ENCODE measurements at regions not wholly inside any gene's neighbourhood (a gene's known extent, or its start where the extent isn't known, plus 50 kb on each side); places are given as distances from the start of the nearest gene placed in this dataset.

DNA sequence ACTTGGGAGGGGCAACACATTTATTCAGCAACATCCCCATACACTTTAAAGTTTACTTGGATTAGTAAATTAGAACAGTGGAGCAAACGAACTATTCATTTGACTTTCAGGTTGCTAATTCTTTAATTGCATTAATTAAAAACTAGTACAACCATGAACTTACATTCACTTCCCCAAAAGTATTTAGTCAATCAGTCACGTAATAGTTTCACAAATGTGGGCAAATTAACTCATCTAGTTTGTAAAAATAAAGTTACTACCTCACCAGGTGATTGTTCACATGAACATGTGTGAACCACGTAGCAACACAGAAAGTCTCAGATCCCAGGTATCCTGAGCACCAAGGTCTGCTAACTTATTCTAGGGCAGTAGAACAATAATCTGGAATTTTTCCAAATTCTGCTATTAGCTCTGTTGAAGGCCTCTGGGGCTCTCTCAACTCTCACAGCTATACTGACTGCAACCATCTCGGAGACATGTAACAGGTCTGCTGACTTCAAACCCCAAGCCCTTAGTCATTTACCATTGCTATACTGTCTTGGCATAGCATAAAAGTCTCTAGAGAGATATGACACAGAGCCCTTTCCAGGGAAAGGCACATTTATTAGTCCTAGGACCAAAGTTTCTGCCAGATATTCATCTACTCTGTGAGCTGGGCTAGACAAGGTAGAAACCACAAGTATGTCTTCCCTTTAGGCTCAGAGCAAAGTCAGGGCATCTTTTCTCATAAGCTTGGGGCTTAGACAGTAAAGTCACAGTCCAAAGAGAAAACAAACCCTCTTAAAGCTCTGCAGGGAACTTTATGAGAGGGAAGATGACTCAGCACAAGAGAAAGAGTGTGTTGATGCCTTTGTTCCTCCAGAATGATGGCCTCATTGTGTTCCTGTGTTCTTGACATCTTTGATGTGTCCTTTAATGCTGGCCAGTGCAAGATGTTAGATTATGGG, 50.9 kb upstream of the CCDC28A start:
- TF ChIP-seq, protein P1, sequence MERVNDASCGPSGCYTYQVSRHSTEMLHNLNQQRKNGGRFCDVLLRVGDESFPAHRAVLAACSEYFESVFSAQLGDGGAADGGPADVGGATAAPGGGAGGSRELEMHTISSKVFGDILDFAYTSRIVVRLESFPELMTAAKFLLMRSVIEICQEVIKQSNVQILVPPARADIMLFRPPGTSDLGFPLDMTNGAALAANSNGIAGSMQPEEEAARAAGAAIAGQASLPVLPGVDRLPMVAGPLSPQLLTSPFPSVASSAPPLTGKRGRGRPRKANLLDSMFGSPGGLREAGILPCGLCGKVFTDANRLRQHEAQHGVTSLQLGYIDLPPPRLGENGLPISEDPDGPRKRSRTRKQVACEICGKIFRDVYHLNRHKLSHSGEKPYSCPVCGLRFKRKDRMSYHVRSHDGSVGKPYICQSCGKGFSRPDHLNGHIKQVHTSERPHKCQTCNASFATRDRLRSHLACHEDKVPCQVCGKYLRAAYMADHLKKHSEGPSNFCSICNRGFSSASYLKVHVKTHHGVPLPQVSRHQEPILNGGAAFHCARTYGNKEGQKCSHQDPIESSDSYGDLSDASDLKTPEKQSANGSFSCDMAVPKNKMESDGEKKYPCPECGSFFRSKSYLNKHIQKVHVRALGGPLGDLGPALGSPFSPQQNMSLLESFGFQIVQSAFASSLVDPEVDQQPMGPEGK (CRISPR knock-in tag; IDR thresholded peaks at IDR 0.05; ENCODE audit: borderline replicate concordance), result no peak
- no peak for TF ChIP-seq TCF4 (CRISPR knock-in tag; IDR thresholded peaks at IDR 0.05; ENCODE audit: borderline replicate concordance)
- no peak for TF ChIP-seq BACH2 (CRISPR knock-in tag; IDR thresholded peaks at IDR 0.05; ENCODE audit: borderline replicate concordance)
- TF ChIP-seq, protein P2, sequence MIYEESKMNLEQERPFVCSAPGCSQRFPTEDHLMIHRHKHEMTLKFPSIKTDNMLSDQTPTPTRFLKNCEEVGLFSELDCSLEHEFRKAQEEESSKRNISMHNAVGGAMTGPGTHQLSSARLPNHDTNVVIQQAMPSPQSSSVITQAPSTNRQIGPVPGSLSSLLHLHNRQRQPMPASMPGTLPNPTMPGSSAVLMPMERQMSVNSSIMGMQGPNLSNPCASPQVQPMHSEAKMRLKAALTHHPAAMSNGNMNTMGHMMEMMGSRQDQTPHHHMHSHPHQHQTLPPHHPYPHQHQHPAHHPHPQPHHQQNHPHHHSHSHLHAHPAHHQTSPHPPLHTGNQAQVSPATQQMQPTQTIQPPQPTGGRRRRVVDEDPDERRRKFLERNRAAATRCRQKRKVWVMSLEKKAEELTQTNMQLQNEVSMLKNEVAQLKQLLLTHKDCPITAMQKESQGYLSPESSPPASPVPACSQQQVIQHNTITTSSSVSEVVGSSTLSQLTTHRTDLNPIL (CRISPR knock-in tag; IDR thresholded peaks at IDR 0.05; ENCODE audit: low read depth), result no peak
- TF ChIP-seq, protein P3, sequence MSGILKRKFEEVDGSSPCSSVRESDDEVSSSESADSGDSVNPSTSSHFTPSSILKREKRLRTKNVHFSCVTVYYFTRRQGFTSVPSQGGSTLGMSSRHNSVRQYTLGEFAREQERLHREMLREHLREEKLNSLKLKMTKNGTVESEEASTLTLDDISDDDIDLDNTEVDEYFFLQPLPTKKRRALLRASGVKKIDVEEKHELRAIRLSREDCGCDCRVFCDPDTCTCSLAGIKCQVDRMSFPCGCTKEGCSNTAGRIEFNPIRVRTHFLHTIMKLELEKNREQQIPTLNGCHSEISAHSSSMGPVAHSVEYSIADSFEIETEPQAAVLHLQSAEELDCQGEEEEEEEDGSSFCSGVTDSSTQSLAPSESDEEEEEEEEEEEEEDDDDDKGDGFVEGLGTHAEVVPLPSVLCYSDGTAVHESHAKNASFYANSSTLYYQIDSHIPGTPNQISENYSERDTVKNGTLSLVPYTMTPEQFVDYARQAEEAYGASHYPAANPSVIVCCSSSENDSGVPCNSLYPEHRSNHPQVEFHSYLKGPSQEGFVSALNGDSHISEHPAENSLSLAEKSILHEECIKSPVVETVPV (CRISPR knock-in tag; IDR thresholded peaks at IDR 0.05), result no peak
- TF ChIP-seq ZFP30 (CRISPR knock-in tag; IDR thresholded peaks at IDR 0.05), result no peak
- TF ChIP-seq, protein P4, sequence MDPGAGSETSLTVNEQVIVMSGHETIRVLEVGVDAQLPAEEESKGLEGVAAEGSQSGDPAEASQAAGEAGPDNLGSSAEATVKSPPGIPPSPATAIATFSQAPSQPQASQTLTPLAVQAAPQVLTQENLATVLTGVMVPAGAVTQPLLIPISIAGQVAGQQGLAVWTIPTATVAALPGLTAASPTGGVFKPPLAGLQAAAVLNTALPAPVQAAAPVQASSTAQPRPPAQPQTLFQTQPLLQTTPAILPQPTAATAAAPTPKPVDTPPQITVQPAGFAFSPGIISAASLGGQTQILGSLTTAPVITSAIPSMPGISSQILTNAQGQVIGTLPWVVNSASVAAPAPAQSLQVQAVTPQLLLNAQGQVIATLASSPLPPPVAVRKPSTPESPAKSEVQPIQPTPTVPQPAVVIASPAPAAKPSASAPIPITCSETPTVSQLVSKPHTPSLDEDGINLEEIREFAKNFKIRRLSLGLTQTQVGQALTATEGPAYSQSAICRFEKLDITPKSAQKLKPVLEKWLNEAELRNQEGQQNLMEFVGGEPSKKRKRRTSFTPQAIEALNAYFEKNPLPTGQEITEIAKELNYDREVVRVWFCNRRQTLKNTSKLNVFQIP (CRISPR knock-in tag; IDR thresholded peaks at IDR 0.05; ENCODE audit: borderline replicate concordance, low read depth), result no peak
- TF ChIP-seq ESRRG (CRISPR knock-in tag; IDR thresholded peaks at IDR 0.05), result no peak
- no peak for TF ChIP-seq GLIS3 (CRISPR knock-in tag; IDR thresholded peaks at IDR 0.05)
- no peak for TF ChIP-seq PPARA (CRISPR knock-in tag; IDR thresholded peaks at IDR 0.05; ENCODE audit: borderline replicate concordance)
- no peak for TF ChIP-seq ARNTL (CRISPR knock-in tag; IDR thresholded peaks at IDR 0.05; ENCODE audit: borderline replicate concordance, low read depth)
- TF ChIP-seq ZNF565 (CRISPR knock-in tag; conservative IDR thresholded peaks at IDR 0.05; ENCODE audit: low read depth), result no peak
- no peak for TF ChIP-seq CSDC2 (CRISPR knock-in tag; IDR thresholded peaks at IDR 0.05)
- no peak for TF ChIP-seq OSR1 (CRISPR knock-in tag; IDR thresholded peaks at IDR 0.05)
- no peak for TF ChIP-seq RARB (CRISPR knock-in tag; IDR thresholded peaks at IDR 0.05)
- TF ChIP-seq ZC3H10 (CRISPR knock-in tag; IDR thresholded peaks at IDR 0.05), result no peak
- TF ChIP-seq, protein P5, sequence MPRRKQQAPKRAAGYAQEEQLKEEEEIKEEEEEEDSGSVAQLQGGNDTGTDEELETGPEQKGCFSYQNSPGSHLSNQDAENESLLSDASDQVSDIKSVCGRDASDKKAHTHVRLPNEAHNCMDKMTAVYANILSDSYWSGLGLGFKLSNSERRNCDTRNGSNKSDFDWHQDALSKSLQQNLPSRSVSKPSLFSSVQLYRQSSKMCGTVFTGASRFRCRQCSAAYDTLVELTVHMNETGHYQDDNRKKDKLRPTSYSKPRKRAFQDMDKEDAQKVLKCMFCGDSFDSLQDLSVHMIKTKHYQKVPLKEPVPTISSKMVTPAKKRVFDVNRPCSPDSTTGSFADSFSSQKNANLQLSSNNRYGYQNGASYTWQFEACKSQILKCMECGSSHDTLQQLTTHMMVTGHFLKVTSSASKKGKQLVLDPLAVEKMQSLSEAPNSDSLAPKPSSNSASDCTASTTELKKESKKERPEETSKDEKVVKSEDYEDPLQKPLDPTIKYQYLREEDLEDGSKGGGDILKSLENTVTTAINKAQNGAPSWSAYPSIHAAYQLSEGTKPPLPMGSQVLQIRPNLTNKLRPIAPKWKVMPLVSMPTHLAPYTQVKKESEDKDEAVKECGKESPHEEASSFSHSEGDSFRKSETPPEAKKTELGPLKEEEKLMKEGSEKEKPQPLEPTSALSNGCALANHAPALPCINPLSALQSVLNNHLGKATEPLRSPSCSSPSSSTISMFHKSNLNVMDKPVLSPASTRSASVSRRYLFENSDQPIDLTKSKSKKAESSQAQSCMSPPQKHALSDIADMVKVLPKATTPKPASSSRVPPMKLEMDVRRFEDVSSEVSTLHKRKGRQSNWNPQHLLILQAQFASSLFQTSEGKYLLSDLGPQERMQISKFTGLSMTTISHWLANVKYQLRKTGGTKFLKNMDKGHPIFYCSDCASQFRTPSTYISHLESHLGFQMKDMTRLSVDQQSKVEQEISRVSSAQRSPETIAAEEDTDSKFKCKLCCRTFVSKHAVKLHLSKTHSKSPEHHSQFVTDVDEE (CRISPR knock-in tag; IDR thresholded peaks at IDR 0.05), result no peak
- no peak for TF ChIP-seq ZFP3 (CRISPR knock-in tag; IDR thresholded peaks at IDR 0.05)
- TF ChIP-seq ZNF70 (CRISPR knock-in tag; IDR thresholded peaks at IDR 0.05), result no peak
- ATAC-seq, result no peak
